ENCODE measurements at regions not wholly inside any gene's neighbourhood (a gene's known extent, or its start where the extent isn't known, plus 50 kb on each side); places are given as distances from the start of the nearest gene placed in this dataset.

GRCh38 chr12:114815026-114815795 is 131.2 kb upstream of the TBX3 start:
- FAIRE-seq (no peak), DNase-seq (ENCODE audit: low read depth in 1 of 2, low spot score in 2 of 2) (no peak)
- 81% methylated on average over 10 of the region's 10 CpGs; no CpG with 5 or more reads in 1 of the 2 experiments for WGBS, 2 experiments (ENCODE audit: extremely low coverage in 1 of 2, insufficient coverage in 1 of 2, insufficient read length in 1 of 2, insufficient replicate concordance in 2 of 2, low coverage in 1 of 2, low lambda C conversion rate in 2 of 2, missing lambda C conversion rate in 1 of 2)
- H3K4me1 ChIP-seq (replicated peaks in 1 of 4; ENCODE audit: control insufficient read depth in 3 of 4, insufficient read depth in 4 of 4, low read length in 3 of 4): peaks cover 0 to 8% (median 3%) of the 10 kb centered on the region in 4 experiments; a peak in 4 of 7 replicates
- no peak overlapping the region for H2BK120ac ChIP-seq (replicated peaks; ENCODE audit: low read depth, low read length)
- H4K5ac ChIP-seq (ENCODE audit: insufficient read length, low read depth, low read length): no peak overlapping the region
- no peaks in the 10 kb centered on the region for H3K27me3 ChIP-seq (replicated peaks in 1 of 4; ENCODE audit: control insufficient read depth in 3 of 4, extremely low read depth in 1 of 4, insufficient read depth in 3 of 4, low read length in 3 of 4)
- no peak overlapping the region for H4K91ac ChIP-seq (replicated peaks; ENCODE audit: insufficient read length, low read length)
- H3K56ac ChIP-seq (replicated peaks; ENCODE audit: insufficient read length, low read depth, low read length): no peak overlapping the region
- H3K18ac ChIP-seq (ENCODE audit: extremely low read depth, low read length): no peak overlapping the region
- no peak overlapping the region for H3K14ac ChIP-seq (ENCODE audit: insufficient read length)
- no peaks in the 10 kb centered on the region for H4K20me1 ChIP-seq (replicated peaks in 1 of 2; ENCODE audit: control insufficient read depth in 1 of 2, insufficient read depth in 2 of 2, low read length in 2 of 2)
- no peaks in the 10 kb centered on the region for H3K79me2 ChIP-seq (ENCODE audit: control insufficient read depth in 1 of 2, insufficient read depth in 2 of 2, low read length in 2 of 2)
- no peak overlapping the region for H2AFZ ChIP-seq (ENCODE audit: low read length)
- no peak overlapping the region; the same call in 1 of the 2 replicates for H2AK5ac ChIP-seq (ENCODE audit: low read depth, low read length)
- H3K9ac ChIP-seq (replicated peaks in 1 of 4; ENCODE audit: extremely low read depth in 1 of 4, low read depth in 3 of 4, low read length in 3 of 4): no peak overlapping the region
- H3K36me3 ChIP-seq (ENCODE audit: control insufficient read depth in 2 of 4, insufficient read depth in 4 of 4, low read length in 3 of 4): no peaks in the 10 kb centered on the region
- no peak overlapping the region for H2BK20ac ChIP-seq (ENCODE audit: low read length)
- POLR2A ChIA-PET (ENCODE audit: partially characterized antibody): no interaction called here
- H3K4me3 ChIP-seq (ENCODE audit: extremely low read depth in 1 of 4, insufficient read depth in 2 of 4, low read depth in 3 of 4, low read length in 4 of 4): no peak overlapping the region
- H2BK5ac ChIP-seq (ENCODE audit: low read depth, low read length): no peak overlapping the region
- H2BK12ac ChIP-seq (ENCODE audit: low read depth, low read length): no peak overlapping the region
- no peak overlapping the region for H3K4ac ChIP-seq (replicated peaks; ENCODE audit: insufficient read length, low read depth, low read length)
- H3K9me3 ChIP-seq (ENCODE audit: insufficient read depth in 2 of 2, low read depth in 1 of 2, low read length in 1 of 2): no peaks in the 10 kb centered on the region
- no peaks in the 10 kb centered on the region for H3K23me2 ChIP-seq (ENCODE audit: low read depth, low read length)
- CTCF ChIA-PET (ENCODE audit: partially characterized antibody): no interaction called here
- H3K27ac ChIP-seq (ENCODE audit: low read depth, low read length): no peak overlapping the region
- no peak overlapping the region for H4K8ac ChIP-seq (ENCODE audit: extremely low read depth, insufficient read depth, low read length)
- no peak overlapping the region for H2BK15ac ChIP-seq (ENCODE audit: low read length)
- no peak overlapping the region for H3K4me2 ChIP-seq (ENCODE audit: insufficient read depth in 1 of 2, low read depth in 2 of 2, low read length in 2 of 2)
- no peaks in the 10 kb centered on the region for H3K79me1 ChIP-seq (ENCODE audit: low read depth, low read length)
- no peak overlapping the region for H3K23ac ChIP-seq (ENCODE audit: insufficient read length)
- TF ChIP-seq RAD21 (IDR thresholded peaks at IDR 0.05 in 1 of 2, conservative IDR thresholded peaks at IDR 0.05 in 1 of 2; ENCODE audit: low read depth in 2 of 2, low read length in 2 of 2) (no peak), KDM5A (IDR thresholded peaks at IDR 0.05; ENCODE audit: low read length) (no peak), CTBP2 (IDR thresholded peaks at IDR 0.05; ENCODE audit: borderline replicate concordance, insufficient read depth, insufficient read length, low read length) (no peak), CHD2 (IDR thresholded peaks at IDR 0.05; ENCODE audit: low read length) (no peak), SIRT6 (IDR thresholded peaks at IDR 0.05; ENCODE audit: low read length) (no peak), CHD1 (IDR thresholded peaks at IDR 0.05; ENCODE audit: low read depth, low read length) (no peak), SRF (IDR thresholded peaks at IDR 0.05; ENCODE audit: low read depth, low read length) (no peak), EP300 (IDR thresholded peaks at IDR 0.05; ENCODE audit: borderline replicate concordance in 1 of 2, low read depth in 2 of 2, low read length in 2 of 2) (no peak)

Data from H1 (cell line).